ENCODE measurements at regions not wholly inside any gene's neighbourhood (a gene's known extent, or its start where the extent isn't known, plus 50 kb on each side); places are given as distances from the start of the nearest gene placed in this dataset.
A peak's percentile ranks its signal among the peaks of the same experiment; 100 is the strongest.

DNA sequence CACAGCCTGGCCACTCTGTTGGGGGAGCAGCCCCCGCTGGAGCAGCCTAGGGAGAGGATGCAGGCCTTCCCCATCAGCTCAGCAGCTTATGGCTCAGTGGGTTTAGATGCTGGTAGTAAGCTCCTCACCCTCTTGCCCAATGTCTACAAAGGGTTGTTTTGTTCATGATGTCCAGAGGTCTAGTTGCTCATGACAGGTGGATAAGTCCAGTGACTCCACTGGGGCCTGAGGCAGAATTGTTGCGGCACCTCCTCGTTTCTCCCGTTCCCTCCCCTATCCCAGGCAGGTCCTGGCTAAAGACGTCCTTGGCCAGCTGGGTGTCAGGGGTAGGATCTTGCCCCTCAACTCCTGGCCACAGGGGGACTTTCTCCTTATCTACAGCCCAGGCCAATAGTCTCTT lies 233.5 kb upstream of the B3GAT1 start:
- DNase-seq (no peak), ATAC-seq (no peak)
- no peaks in the 10 kb centered on the region for H3K36me3 ChIP-seq
- no peak overlapping the region for H3K27ac ChIP-seq
- H3K4me1 ChIP-seq = no peaks in the 10 kb centered on the region
- intact Hi-C loops (cut with DNase I) = no loop called here
- TF ChIP-seq, protein P1, sequence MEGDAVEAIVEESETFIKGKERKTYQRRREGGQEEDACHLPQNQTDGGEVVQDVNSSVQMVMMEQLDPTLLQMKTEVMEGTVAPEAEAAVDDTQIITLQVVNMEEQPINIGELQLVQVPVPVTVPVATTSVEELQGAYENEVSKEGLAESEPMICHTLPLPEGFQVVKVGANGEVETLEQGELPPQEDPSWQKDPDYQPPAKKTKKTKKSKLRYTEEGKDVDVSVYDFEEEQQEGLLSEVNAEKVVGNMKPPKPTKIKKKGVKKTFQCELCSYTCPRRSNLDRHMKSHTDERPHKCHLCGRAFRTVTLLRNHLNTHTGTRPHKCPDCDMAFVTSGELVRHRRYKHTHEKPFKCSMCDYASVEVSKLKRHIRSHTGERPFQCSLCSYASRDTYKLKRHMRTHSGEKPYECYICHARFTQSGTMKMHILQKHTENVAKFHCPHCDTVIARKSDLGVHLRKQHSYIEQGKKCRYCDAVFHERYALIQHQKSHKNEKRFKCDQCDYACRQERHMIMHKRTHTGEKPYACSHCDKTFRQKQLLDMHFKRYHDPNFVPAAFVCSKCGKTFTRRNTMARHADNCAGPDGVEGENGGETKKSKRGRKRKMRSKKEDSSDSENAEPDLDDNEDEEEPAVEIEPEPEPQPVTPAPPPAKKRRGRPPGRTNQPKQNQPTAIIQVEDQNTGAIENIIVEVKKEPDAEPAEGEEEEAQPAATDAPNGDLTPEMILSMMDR (IDR thresholded peaks at IDR 0.05) = no peak
- H3K4me3 ChIP-seq = no peak overlapping the region
- no peaks in the 10 kb centered on the region for H3K9me3 ChIP-seq
- H3K27me3 ChIP-seq = peaks cover 4% of the 10 kb centered on the region

DNA sequence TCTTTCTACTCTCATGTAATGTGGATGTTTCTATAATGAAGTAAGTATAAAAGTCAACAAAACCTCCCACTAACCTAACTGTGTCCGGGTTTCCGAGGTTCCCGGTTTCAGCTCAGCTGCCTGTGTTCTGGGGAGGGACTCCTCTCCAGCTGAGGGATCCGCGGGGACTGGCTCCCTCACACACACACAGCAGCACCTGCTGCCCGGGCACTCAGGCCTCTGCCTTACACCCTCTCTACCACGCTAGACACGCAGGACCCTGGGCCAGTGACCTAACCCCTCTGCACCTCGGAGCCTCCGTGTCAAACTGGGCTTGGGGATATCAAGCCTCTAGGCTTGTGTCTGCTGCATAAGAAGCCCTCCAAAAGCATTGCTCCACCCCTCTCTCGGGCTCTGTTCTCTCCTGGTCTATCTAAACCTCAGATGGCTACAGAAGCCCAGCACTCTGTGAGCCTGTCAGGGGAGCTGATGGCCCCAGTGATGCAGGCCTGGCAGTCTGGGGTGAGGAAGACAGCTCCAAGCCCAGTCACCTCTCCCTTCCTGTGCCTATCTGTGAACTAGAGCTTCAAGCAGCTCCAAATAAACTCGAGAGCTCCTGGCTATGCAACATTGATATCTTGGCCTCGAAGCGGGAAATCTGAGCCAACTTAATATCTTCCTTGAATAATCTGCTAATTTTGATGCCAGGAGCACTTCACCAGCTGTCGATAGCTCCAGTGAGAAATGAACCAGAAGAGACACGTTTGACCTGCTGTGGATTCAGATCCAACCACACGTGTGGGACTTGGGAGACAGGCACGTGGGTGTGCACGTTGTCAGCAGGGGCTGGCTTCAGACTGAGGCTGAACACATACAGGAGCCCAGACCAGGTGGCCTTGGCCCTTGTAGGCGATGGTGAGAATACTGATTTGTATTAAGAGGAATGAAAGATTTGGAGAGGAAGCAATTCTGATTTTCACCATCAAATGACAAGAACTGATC lies 232.7 kb upstream of the B3GAT1 start:
- Histone ChIP-seq H3K36me3 (no peaks in the 10 kb centered on the region), H3K4me1 (no peaks in the 10 kb centered on the region), H3K27ac (no peak overlapping the region), H3K4me3 (no peak overlapping the region), H3K27me3 (peaks cover 4% of the 10 kb centered on the region), H3K9me3 (no peaks in the 10 kb centered on the region)
- TF ChIP-seq, protein P1 (IDR thresholded peaks at IDR 0.05) = no peak
- DNase-seq (no peak), ATAC-seq (peak; percentile 20)
- intact Hi-C loops (cut with DNase I) = no loop called here

DNA sequence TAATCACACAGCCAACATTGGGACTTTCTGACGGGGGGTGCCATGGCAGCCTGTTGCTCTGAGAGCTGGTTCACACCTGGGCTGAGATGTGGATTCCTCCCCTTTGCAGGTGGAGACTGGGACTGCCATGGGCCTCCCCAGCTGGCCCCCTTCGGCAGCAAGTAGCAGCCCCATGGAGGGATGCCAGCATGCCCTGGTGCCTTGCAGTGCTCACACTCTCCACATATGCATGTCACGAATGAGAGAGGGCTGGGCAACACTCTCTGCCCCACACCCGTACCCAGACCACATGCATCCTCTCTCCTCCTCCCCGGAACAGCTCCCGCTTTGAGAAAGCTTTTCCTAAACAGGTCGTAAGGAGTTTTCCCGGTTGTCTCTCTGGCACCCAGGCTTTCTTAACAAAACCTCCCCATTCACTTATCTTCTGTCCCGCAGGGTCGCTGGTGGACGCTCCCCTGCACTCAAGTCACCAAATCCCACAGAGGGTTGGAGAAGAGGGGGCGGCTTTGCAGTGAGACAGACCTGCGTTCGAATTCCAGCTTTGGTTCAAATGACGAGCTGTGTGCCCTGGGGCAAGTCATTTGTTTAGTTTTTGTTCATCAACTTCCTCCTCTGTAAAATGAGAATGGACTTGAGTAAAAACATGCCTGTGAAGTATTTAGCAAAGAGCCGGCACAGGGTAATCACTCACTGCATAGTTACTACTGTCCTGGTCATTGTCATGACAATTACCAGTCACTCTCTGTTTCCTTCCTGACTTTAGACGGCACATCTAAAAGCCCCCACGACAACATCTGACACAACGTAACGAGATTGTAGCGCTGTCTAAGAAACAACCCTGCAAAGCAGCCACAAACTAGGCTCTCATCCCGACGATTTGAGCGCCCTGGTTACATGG lies 231.3 kb upstream of the B3GAT1 start:
- TF ChIP-seq, protein P1 (IDR thresholded peaks at IDR 0.05) = no peak
- no peaks in the 10 kb centered on the region for H3K4me1 ChIP-seq
- H3K9me3 ChIP-seq = no peaks in the 10 kb centered on the region
- intact Hi-C loops (cut with DNase I) = no loop called here
- DNase-seq = no peak
- H3K27ac ChIP-seq = no peak overlapping the region
- H3K4me3 ChIP-seq = no peak overlapping the region
- no peak for ATAC-seq
- H3K27me3 ChIP-seq = peaks cover 4% of the 10 kb centered on the region
- no peaks in the 10 kb centered on the region for H3K36me3 ChIP-seq

DNA sequence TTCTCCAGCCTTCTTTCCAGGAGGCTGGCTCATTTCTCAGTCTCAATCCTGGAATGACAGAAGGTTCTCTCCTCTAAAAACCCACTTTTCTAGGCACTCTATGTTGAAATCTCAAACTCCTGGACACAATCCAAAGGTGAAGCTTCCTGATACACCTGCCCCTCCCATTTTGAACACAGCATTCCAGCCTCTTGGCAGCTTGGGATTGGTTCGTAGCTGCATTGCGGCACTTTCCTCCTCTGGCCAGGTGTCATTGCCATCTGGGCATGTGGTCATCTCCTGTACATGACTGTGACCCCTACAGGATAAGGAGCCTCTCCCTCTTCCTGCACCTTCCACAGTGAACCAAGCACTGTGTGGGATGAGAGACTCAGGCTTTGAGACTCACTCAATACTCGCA lies 230.2 kb upstream of the B3GAT1 start:
- Histone ChIP-seq H3K4me1 (no peaks in the 10 kb centered on the region), H3K4me3 (no peak overlapping the region), H3K9me3 (no peaks in the 10 kb centered on the region), H3K27ac (no peak overlapping the region), H3K36me3 (no peaks in the 10 kb centered on the region), H3K27me3 (peaks cover 4% of the 10 kb centered on the region)
- DNase-seq (no peak), ATAC-seq (no peak)
- TF ChIP-seq, protein P1 (IDR thresholded peaks at IDR 0.05) = no peak
- intact Hi-C loops (cut with DNase I) = no loop called here

DNA sequence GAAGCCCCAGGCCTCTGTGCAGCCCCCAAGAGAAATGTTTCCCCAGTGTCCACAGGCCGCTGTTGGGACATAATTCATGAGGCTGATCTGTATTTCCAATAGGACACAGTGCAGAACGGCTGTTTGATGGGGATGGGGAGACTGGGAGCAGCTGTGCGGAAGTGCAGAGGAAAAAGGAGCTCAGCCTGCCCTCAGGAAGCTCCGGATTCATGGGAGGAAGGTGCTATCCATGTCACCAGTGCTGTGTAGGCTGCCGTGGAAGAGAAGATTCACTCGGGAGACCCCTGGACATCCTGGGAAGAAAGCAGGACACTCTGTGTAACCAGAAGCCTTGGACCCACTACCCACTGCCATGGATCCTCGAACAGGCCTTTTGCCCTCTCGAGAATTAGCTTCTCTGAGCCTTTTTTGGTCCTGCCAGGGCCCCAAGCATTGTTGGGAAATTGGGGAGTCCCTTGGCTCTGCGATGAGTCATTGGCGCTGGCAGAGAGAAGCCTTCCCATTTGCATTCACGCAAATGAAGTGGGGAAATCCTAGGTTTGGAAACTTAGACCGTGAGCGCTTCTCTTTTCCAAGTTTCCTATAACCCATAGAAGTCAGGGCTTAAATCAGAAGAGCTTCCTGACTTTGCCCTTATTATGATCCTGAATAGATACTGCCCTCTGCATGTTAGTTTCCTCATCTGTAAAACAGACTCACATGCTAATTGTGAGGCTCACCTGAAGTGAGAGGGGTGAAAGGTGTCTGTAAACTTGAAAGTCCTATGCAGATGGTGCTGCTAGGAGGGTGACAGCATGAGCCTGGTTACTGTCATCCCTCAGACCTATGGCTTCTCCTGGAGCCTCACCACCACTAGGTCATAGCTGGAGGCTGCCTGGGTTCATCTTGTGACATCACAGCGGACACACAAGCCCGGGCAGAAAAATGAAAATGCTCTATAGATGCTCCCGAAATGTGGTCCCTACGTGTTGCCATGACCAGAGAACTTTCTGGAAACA lies 229.2 kb upstream of the B3GAT1 start:
- no peak overlapping the region for H3K27ac ChIP-seq
- ATAC-seq = no peak

More for the DNA sequence above, 229.2 kb upstream of the B3GAT1 start:
- intact Hi-C loops (cut with DNase I) = no loop called here
- no peaks in the 10 kb centered on the region for H3K9me3 ChIP-seq
- no peaks in the 10 kb centered on the region for H3K36me3 ChIP-seq
- no peak for DNase-seq
- H3K4me3 ChIP-seq = no peak overlapping the region
- no peaks in the 10 kb centered on the region for H3K4me1 ChIP-seq
- peaks cover 4% of the 10 kb centered on the region for H3K27me3 ChIP-seq
- TF ChIP-seq, protein P1 (IDR thresholded peaks at IDR 0.05) = no peak

All from upper lobe of right lung (tissue), 1 donor.